AG09309 (cell line): ENCODE measurements at regions not wholly inside any gene's neighbourhood (a gene's known extent, or its start where the extent isn't known, plus 50 kb on each side); places are given as distances from the start of the nearest gene placed in this dataset.
"Not testable (repeated sequence)": the region's sequence is repeated elsewhere in the genome, so short reads cannot be mapped to it uniquely, and the experiment has no call there.

Experiments
- DNase-seq: peaks from one replicate; pipeline ENCODE4 v3.0.0-alpha.2; 2010; ENCODE audit warnings: low read depth
- H3K4me3 ChIP-seq: 2 replicates; pipeline ENCODE4 v1.5.1; 2011; ENCODE audit warnings: mild to moderate bottlenecking, low read depth, low read length, moderate library complexity; ENCODE audit not compliant: control insufficient read depth
- CTCF ChIP-seq: IDR thresholded peaks from 2 replicates; pipeline ENCODE4 v1.5.1; 2011; ENCODE audit warnings: mild to moderate bottlenecking, low read depth, low read length, inconsistent platforms; ENCODE audit not compliant: insufficient read depth, control insufficient read depth; ENCODE audit errors: missing control alignments

- H3K4me3 ChIP-seq: no peak overlapping the region
- TF ChIP-seq CTCF: no peak
- DNase-seq: peak; percentile 55
Observed at GRCh38 chr3:39718674-39719595, 90.5 kb upstream of the MYRIP start.

- DNase-seq: no peak
Observed at GRCh38 chr3:39721076-39721475, 88.3 kb upstream of the MYRIP start.

GRCh38 chr3:39724233-39724846 lies 85.1 kb upstream of the MYRIP start:
- TF ChIP-seq CTCF: peak; percentile 20
- no peak overlapping the region for H3K4me3 ChIP-seq
- DNase-seq: no peak

More at GRCh38 chr3:39721076-39721475, 88.3 kb upstream of the MYRIP start:
- no peak overlapping the region for H3K4me3 ChIP-seq
- no peak for TF ChIP-seq CTCF

GRCh38 chr3:39725321-39725720 lies 84.1 kb upstream of the MYRIP start:
- no peak for TF ChIP-seq CTCF
- no peak for DNase-seq
- no peak overlapping the region for H3K4me3 ChIP-seq

GRCh38 chr3:39727415-39727814 lies 82.0 kb upstream of the MYRIP start:
- peak; percentile 23 for TF ChIP-seq CTCF
- no peak overlapping the region for H3K4me3 ChIP-seq
- no peak for DNase-seq

- no peak overlapping the region for H3K4me3 ChIP-seq
- DNase-seq: no peak
- no peak for TF ChIP-seq CTCF
Observed at GRCh38 chr3:39733804-39734203, 75.6 kb upstream of the MYRIP start.

GRCh38 chr3:39739658-39740057 lies 69.8 kb upstream of the MYRIP start:
- H3K4me3 ChIP-seq, DNase-seq: not testable (repeated sequence)
